SK-N-SH (cell line): ENCODE measurements at regions not wholly inside any gene's neighbourhood (a gene's known extent, or its start where the extent isn't known, plus 50 kb on each side); places are given as distances from the start of the nearest gene placed in this dataset.
A peak's percentile ranks its signal among the peaks of the same experiment; 100 is the strongest.

Source experiments
- CTCF ChIA-PET: fragments of 300-600, 350-600 bp; formaldehyde crosslinking; extraction: SDS; loops from one replicate; lab custom pipeline; 2021; lab: Yijun Ruan, JAX
- POLR2A ChIA-PET: fragments of 350-600 bp; sonication (Branson Sonifier 250); formaldehyde crosslinking; extraction: SDS; loops from one replicate; lab custom pipeline; 2020; ENCODE audit warnings: antibody characterized with exemption, inconsistent platforms; lab: Yijun Ruan, JAX
- DNase-seq: peaks from one replicate; pipeline ENCODE4 v3.0.0; 2012
- H2AFZ ChIP-seq: fragments of 200-600 bp; sonication (generic); 2 replicates; pipeline ENCODE4 v1.8.1; 2016; ENCODE audit warnings: antibody characterized with exemption, mild to moderate bottlenecking, low read depth
- H3F3A ChIP-seq: fragments of 200-600 bp; sonication (generic); replicated peaks from 2 replicates; pipeline ENCODE3; 2016; ENCODE audit warnings: antibody characterized with exemption, mild to moderate bottlenecking; ENCODE audit not compliant: insufficient read depth
- H3K27ac ChIP-seq, 2 experiments: fragments of 200-500 bp in 1 of 2; fragments of 200-600 bp in 1 of 2; sonication (Bioruptor generic) in 1 of 2; sonication (generic), shearing (Covaris generic) in 1 of 2; 2 replicates each; pipeline versions ENCODE4 v1.5.1 to v1.6.1; 2014 to 2016; ENCODE audit warnings: low read depth in 2 of 2, inconsistent platforms in 1 of 2, low read length in 1 of 2, mild to moderate bottlenecking in 1 of 2, mixed read lengths in 1 of 2
- H3K27me3 ChIP-seq: fragments of 200-600 bp; sonication (generic), shearing (Covaris generic); 2 replicates; pipeline ENCODE4 v1.6.1; 2016; ENCODE audit warnings: mixed run types; ENCODE audit not compliant: insufficient read depth
- H3K36me3 ChIP-seq, 2 experiments: fragments of 200-500 bp in 1 of 2; fragments of 200-600 bp in 1 of 2; sonication (Bioruptor generic) in 1 of 2; sonication (generic) in 1 of 2; replicated peaks in 1 of 2; 2 replicates each; pipeline versions ENCODE3 to v1.5.1; 2014 to 2016; ENCODE audit warnings: low read length in 1 of 2, mild to moderate bottlenecking in 1 of 2; ENCODE audit not compliant: insufficient read depth in 2 of 2, control insufficient read depth in 1 of 2
- H3K4me1 ChIP-seq, 2 experiments: fragments of 200-500 bp in 1 of 2; fragments of 200-600 bp in 1 of 2; sonication (Bioruptor generic) in 1 of 2; sonication (generic), shearing (Covaris generic) in 1 of 2; 2 replicates each; pipeline versions ENCODE4 v1.5.1 to v1.6.1; 2014 to 2016; ENCODE audit warnings: low read depth in 1 of 2, low read length in 1 of 2, mixed run types in 1 of 2; ENCODE audit not compliant: insufficient read depth in 2 of 2, control insufficient read depth in 1 of 2
- H3K4me2 ChIP-seq: fragments of 200-600 bp; sonication (generic), shearing (Covaris generic); 2 replicates; pipeline ENCODE4 v1.6.1; 2017; ENCODE audit warnings: mixed run types
- H3K4me3 ChIP-seq, 2 experiments: fragments of 200-500 bp in 1 of 2; fragments of 200-600 bp in 1 of 2; sonication (Bioruptor generic) in 1 of 2; sonication (generic), shearing (Covaris generic) in 1 of 2; 2 replicates each; pipeline versions ENCODE4 v1.5.1 to v1.8.1; 2014 to 2016; ENCODE audit warnings: low read depth in 2 of 2, inconsistent platforms in 1 of 2, low read length in 1 of 2, mild to moderate bottlenecking in 1 of 2, mixed read lengths in 1 of 2, moderate library complexity in 1 of 2
- H3K79me2 ChIP-seq: fragments of 200-600 bp; sonication (generic); 2 replicates; pipeline ENCODE4 v1.8.1; 2017; ENCODE audit warnings: mild to moderate bottlenecking; ENCODE audit not compliant: insufficient read depth
- H3K9ac ChIP-seq: fragments of 200-600 bp; sonication (generic); 2 replicates; pipeline ENCODE4 v1.6.1; 2017; ENCODE audit warnings: mixed run types
- H3K9me2 ChIP-seq: fragments of 200-600 bp; sonication (generic); 2 replicates; pipeline ENCODE4 v1.6.1; 2017; ENCODE audit warnings: mixed run types
- H3K9me3 ChIP-seq: fragments of 200-600 bp; sonication (generic); 2 replicates; pipeline ENCODE4 v1.6.1; 2017; ENCODE audit warnings: mixed run types, mild to moderate bottlenecking, moderate library complexity
- H4K20me1 ChIP-seq: fragments of 200-600 bp; sonication (generic); 2 replicates; pipeline ENCODE4 v1.6.1; 2017; ENCODE audit warnings: mild to moderate bottlenecking, mixed run types; ENCODE audit not compliant: insufficient read depth
- FOSL2 ChIP-seq: IDR thresholded peaks from 2 replicates; pipeline ENCODE4 v1.4.0; 2012; ENCODE audit warnings: low read depth, mild to moderate bottlenecking, moderate library complexity, borderline replicate concordance
- FOXM1 ChIP-seq: IDR thresholded peaks from 2 replicates; pipeline ENCODE4 v1.4.0; 2012; ENCODE audit warnings: low read depth, mild to moderate bottlenecking
- IRF3 ChIP-seq: fragments of 150-350 bp; IDR thresholded peaks from 2 replicates; pipeline ENCODE4 v1.6.1; 2016; ENCODE audit warnings: mild to moderate bottlenecking, low read depth, low read length
- JUND ChIP-seq: IDR thresholded peaks from 2 replicates; pipeline ENCODE4 v1.4.0; 2012
- MAX ChIP-seq: IDR thresholded peaks from 2 replicates; pipeline ENCODE4 v1.4.0; 2012; ENCODE audit warnings: low read depth
- MEF2A ChIP-seq: IDR thresholded peaks from 2 replicates; pipeline ENCODE4 v1.4.0; 2012; ENCODE audit warnings: low read depth, borderline replicate concordance
- MXI1 ChIP-seq: IDR thresholded peaks from 2 replicates; pipeline ENCODE4 v1.6.1; 2012; ENCODE audit warnings: mild to moderate bottlenecking, low read depth, low read length, improper control_type of control experiment
- NFIC ChIP-seq: IDR thresholded peaks from 2 replicates; pipeline ENCODE4 v1.4.0; 2012; ENCODE audit warnings: borderline replicate concordance
- RFX5 ChIP-seq: IDR thresholded peaks from 2 replicates; pipeline ENCODE4 v1.6.1; 2012; ENCODE audit warnings: mild to moderate bottlenecking, improper control_type of control experiment, low read length
- TAF1 ChIP-seq: IDR thresholded peaks from 2 replicates; pipeline ENCODE4 v1.6.1; 2012; ENCODE audit warnings: low read depth, mild to moderate bottlenecking, low read length, moderate library complexity, borderline replicate concordance
- TCF12 ChIP-seq: IDR thresholded peaks from 2 replicates; pipeline ENCODE4 v1.4.0; 2012
- USF1 ChIP-seq: IDR thresholded peaks from 2 replicates; pipeline ENCODE4 v1.4.0; 2012; ENCODE audit warnings: low read depth, borderline replicate concordance
- USF2 ChIP-seq: fragments of 150-350 bp; IDR thresholded peaks from 2 replicates; pipeline ENCODE4 v1.6.1; 2017; ENCODE audit warnings: antibody characterized with exemption, low read length, low read depth, borderline replicate concordance
- YY1 ChIP-seq: IDR thresholded peaks from 2 replicates; pipeline ENCODE4 v1.4.0; 2012; ENCODE audit warnings: low read depth, mild to moderate bottlenecking
- ZBTB33 ChIP-seq: IDR thresholded peaks from 2 replicates; pipeline ENCODE4 v1.4.0; 2012; ENCODE audit warnings: low read depth, borderline replicate concordance
- WGBS: methylation state at CpG from one replicate; pipeline ENCODE4 v1.1.6; 2017; ENCODE audit warnings: low lambda C conversion rate; 5-methylcytosine and 5-hydroxymethylcytosine counted together

GRCh38 chr5:40224421-40224820 lies 455.3 kb upstream of the PTGER4 start:
- POLR2A ChIA-PET = no interaction called here
- no peak for TF ChIP-seq FOSL2
- no peak for TF ChIP-seq USF1
- TF ChIP-seq YY1 = no peak
- TF ChIP-seq NFIC = no peak
- TF ChIP-seq TCF12 = no peak
- no peak for TF ChIP-seq TAF1
- no peak for TF ChIP-seq FOXM1
- TF ChIP-seq, all 33 proteins: peak for 0
- Histone ChIP-seq H4K20me1 (no peaks in the 10 kb centered on the region), H3K4me2 (peak overlapping the region; percentile 43; the same call in 1 of the 2 replicates), H3K9me2 (no peaks in the 10 kb centered on the region), H3K79me2 (no peaks in the 10 kb centered on the region), H3K27ac (peak overlapping the region in 1 of 2 experiments; percentile 33; a peak in 1 of 4 replicates), H3K36me3 (no peaks in the 10 kb centered on the region), H3K27me3 (no peaks in the 10 kb centered on the region), H3K9me3 (no peaks in the 10 kb centered on the region), H3F3A (peaks cover 5% of the 10 kb centered on the region), H3K4me3 (no peak overlapping the region), H3K9ac (no peak overlapping the region), H2AFZ (no peak overlapping the region), H3K4me1 (0 out of 4 replicates have a peak, but pooled peaks cover 0 to 8% of the 10 kb centered on the region in 2 experiments)
- 8% methylated on average over 2 of the region's 2 CpGs for WGBS
- DNase-seq = no peak
- CTCF ChIA-PET = no interaction called here

GRCh38 chr5:40223884-40224402 lies 455.8 kb upstream of the PTGER4 start:
- Histone ChIP-seq H3K9ac (no peak overlapping the region), H3K9me2 (no peaks in the 10 kb centered on the region)
- POLR2A ChIA-PET = no interaction called here

More at GRCh38 chr5:40223884-40224402, 455.8 kb upstream of the PTGER4 start:
- Histone ChIP-seq H3K27me3 (no peaks in the 10 kb centered on the region), H3K4me1 (0 out of 4 replicates have a peak, but pooled peaks cover 0 to 8% of the 10 kb centered on the region in 2 experiments), H3K36me3 (no peaks in the 10 kb centered on the region), H3F3A (peaks cover 5% of the 10 kb centered on the region), H3K27ac (peak overlapping the region in 1 of 2 experiments; percentile 34; a peak in 1 of 4 replicates), H3K79me2 (no peaks in the 10 kb centered on the region), H3K9me3 (no peaks in the 10 kb centered on the region), H4K20me1 (no peaks in the 10 kb centered on the region), H3K4me3 (no peak overlapping the region), H3K4me2 (peak overlapping the region; percentile 43; the same call in 1 of the 2 replicates), H2AFZ (no peak overlapping the region)
- CTCF ChIA-PET = no interaction called here
- no peak for DNase-seq
- TF ChIP-seq USF2 (no peak), MAX (0 out of 2 replicates have a peak, but pooled peaks have one; percentile 38), MXI1 (no peak), FOSL2 (peak; percentile 41; the same call in 1 of the 2 replicates), IRF3 (no peak), YY1 (no peak), ZBTB33 (no peak), JUND (peak; percentile 28; the same call in 1 of the 2 replicates), RFX5 (no peak), MEF2A (0 out of 2 replicates have a peak, but pooled peaks have one; percentile 36)
- 12% methylated on average over 5 of the region's 5 CpGs for WGBS
